Mesothelial cell of epicardium (in vitro differentiated cells): ENCODE measurements at regions not wholly inside any gene's neighbourhood (a gene's known extent, or its start where the extent isn't known, plus 50 kb on each side); places are given as distances from the start of the nearest gene placed in this dataset.

Source experiments
- DNase-seq, 2 experiments: peaks; one replicate each; pipeline ENCODE4 v3.0.0; 2021; ENCODE audit warnings: low spot score in 2 of 2; ENCODE audit not compliant: unreplicated experiment in 2 of 2
- H3K27ac Mint-ChIP-seq: 2 replicates; pipeline ENCODE4 v1.8.0; 2021; ENCODE audit warnings: mixed read lengths
- H3K27me3 Mint-ChIP-seq: 2 replicates; pipeline ENCODE4 v1.8.0; 2021; ENCODE audit warnings: low read depth, mixed read lengths
- H3K36me3 Mint-ChIP-seq: 2 replicates; pipeline ENCODE4 v1.8.0; 2021; ENCODE audit warnings: mixed read lengths
- H3K4me1 Mint-ChIP-seq: 2 replicates; pipeline ENCODE4 v1.8.0; 2021; ENCODE audit warnings: mixed read lengths
- H3K4me3 Mint-ChIP-seq: 2 replicates; pipeline ENCODE4 v1.8.0; 2021; ENCODE audit warnings: mild to moderate bottlenecking, moderate library complexity, mixed read lengths
- H3K9me3 Mint-ChIP-seq: 2 replicates; pipeline ENCODE4 v1.8.0; 2021; ENCODE audit warnings: mixed read lengths
- CTCF ChIP-seq: fragments of 200-600 bp; sonication (generic); IDR thresholded peaks from one replicate; pipeline ENCODE4 v1.5.0; 2021; ENCODE audit warnings: antibody characterized with exemption; ENCODE audit not compliant: unreplicated experiment

- Mint-ChIP-seq H3K36me3 (no peaks in the 10 kb centered on the region), H3K4me3 (no peak overlapping the region), H3K9me3 (peaks cover 18% of the 10 kb centered on the region), H3K27ac (peak overlapping the region; percentile 73), H3K4me1 (peaks cover 7% of the 10 kb centered on the region), H3K27me3 (no peaks in the 10 kb centered on the region)
- DNase-seq: no peak
- no peak for TF ChIP-seq CTCF
Observed at GRCh38 chr1:115409094-115410015, 71.3 kb upstream of the NGF start.

GRCh38 chr1:115408533-115408932, 70.5 kb upstream of the NGF start:
- Mint-ChIP-seq H3K27me3 (no peaks in the 10 kb centered on the region), H3K36me3 (no peaks in the 10 kb centered on the region), H3K4me1 (peaks cover 7% of the 10 kb centered on the region), H3K27ac (no peak overlapping the region), H3K4me3 (no peak overlapping the region), H3K9me3 (peaks cover 18% of the 10 kb centered on the region)
- no peak for DNase-seq
- TF ChIP-seq CTCF: no peak

- H3K4me1 Mint-ChIP-seq: peaks cover 17% of the 10 kb centered on the region
- H3K27ac Mint-ChIP-seq: no peak overlapping the region
- H3K4me3 Mint-ChIP-seq: no peak overlapping the region
- H3K9me3 Mint-ChIP-seq: peaks cover 18% of the 10 kb centered on the region
- H3K27me3 Mint-ChIP-seq: no peaks in the 10 kb centered on the region
- H3K36me3 Mint-ChIP-seq: no peaks in the 10 kb centered on the region
- DNase-seq: no peak
- no peak for TF ChIP-seq CTCF
Observed at GRCh38 chr1:115404911-115405310, 66.9 kb upstream of the NGF start.

- H3K4me1 Mint-ChIP-seq: peaks cover 10% of the 10 kb centered on the region
- H3K9me3 Mint-ChIP-seq: peaks cover 17% of the 10 kb centered on the region
- no peak for DNase-seq
- no peak overlapping the region for H3K4me3 Mint-ChIP-seq
- no peak overlapping the region for H3K27ac Mint-ChIP-seq
- no peaks in the 10 kb centered on the region for H3K36me3 Mint-ChIP-seq
- TF ChIP-seq CTCF: no peak
- no peaks in the 10 kb centered on the region for H3K27me3 Mint-ChIP-seq
Observed at GRCh38 chr1:115402753-115403184, 64.7 kb upstream of the NGF start.

- Mint-ChIP-seq H3K4me3 (no peak overlapping the region), H3K27me3 (no peaks in the 10 kb centered on the region), H3K9me3 (peaks cover 13% of the 10 kb centered on the region), H3K36me3 (no peaks in the 10 kb centered on the region), H3K4me1 (peaks cover 10% of the 10 kb centered on the region), H3K27ac (no peak overlapping the region)
- DNase-seq: no peak
- no peak for TF ChIP-seq CTCF
Observed at GRCh38 chr1:115401676-115402075, 63.6 kb upstream of the NGF start.
